ENCODE measurements at regions not wholly inside any gene's neighbourhood (a gene's known extent, or its start where the extent isn't known, plus 50 kb on each side); places are given as distances from the start of the nearest gene placed in this dataset.

GRCh38 chr5:124220418-124220817 lies 526.0 kb downstream of the ZNF608 start:
- Histone ChIP-seq H3K4me1 (ENCODE audit: control insufficient read depth, insufficient read depth, low read length) (no peaks in the 10 kb centered on the region), H3K4me3 (ENCODE audit: low read length) (no peak overlapping the region), H3K9ac (ENCODE audit: low read length) (no peak overlapping the region), H3K9me3 (ENCODE audit: control insufficient read depth, low read length) (no peaks in the 10 kb centered on the region), H3K36me3 (ENCODE audit: control insufficient read depth, insufficient read depth, low read length) (no peaks in the 10 kb centered on the region), H3K27me3 (ENCODE audit: control insufficient read depth, insufficient read depth, low read length) (no peaks in the 10 kb centered on the region)

- no peaks in the 10 kb centered on the region for H3K4me1 ChIP-seq (ENCODE audit: control insufficient read depth, insufficient read depth, low read length)
- no peak overlapping the region for H3K4me3 ChIP-seq (ENCODE audit: low read length)
- H3K36me3 ChIP-seq (ENCODE audit: control insufficient read depth, insufficient read depth, low read length): no peaks in the 10 kb centered on the region
- H3K9ac ChIP-seq (ENCODE audit: low read length): no peak overlapping the region
- no peaks in the 10 kb centered on the region for H3K27me3 ChIP-seq (ENCODE audit: control insufficient read depth, insufficient read depth, low read length)
- H3K9me3 ChIP-seq (ENCODE audit: control insufficient read depth, low read length): no peaks in the 10 kb centered on the region
Measured at GRCh38 chr5:124212934-124213333, 533.5 kb downstream of the ZNF608 start.

- no peaks in the 10 kb centered on the region for H3K27me3 ChIP-seq (ENCODE audit: control insufficient read depth, insufficient read depth, low read length)
- H3K9me3 ChIP-seq (ENCODE audit: control insufficient read depth, low read length): no peaks in the 10 kb centered on the region
- no peaks in the 10 kb centered on the region for H3K4me1 ChIP-seq (ENCODE audit: control insufficient read depth, insufficient read depth, low read length)
Measured at GRCh38 chr5:124210111-124210910, 536.1 kb downstream of the ZNF608 start.

GRCh38 chr5:124207118-124207517 lies 539.3 kb downstream of the ZNF608 start:
- Histone ChIP-seq H3K9ac (ENCODE audit: low read length) (no peak overlapping the region), H3K36me3 (ENCODE audit: control insufficient read depth, insufficient read depth, low read length) (no peaks in the 10 kb centered on the region), H3K4me1 (ENCODE audit: control insufficient read depth, insufficient read depth, low read length) (no peaks in the 10 kb centered on the region), H3K4me3 (ENCODE audit: low read length) (no peak overlapping the region), H3K9me3 (ENCODE audit: control insufficient read depth, low read length) (peaks cover 9% of the 10 kb centered on the region), H3K27me3 (ENCODE audit: control insufficient read depth, insufficient read depth, low read length) (no peaks in the 10 kb centered on the region)

More at GRCh38 chr5:124210111-124210910, 536.1 kb downstream of the ZNF608 start:
- no peak overlapping the region for H3K4me3 ChIP-seq (ENCODE audit: low read length)
- H3K36me3 ChIP-seq (ENCODE audit: control insufficient read depth, insufficient read depth, low read length): no peaks in the 10 kb centered on the region
- H3K9ac ChIP-seq (ENCODE audit: low read length): no peak overlapping the region

GRCh38 chr5:124206540-124206939 lies 539.9 kb downstream of the ZNF608 start:
- no peak overlapping the region for H3K4me3 ChIP-seq (ENCODE audit: low read length)
- no peak overlapping the region for H3K9ac ChIP-seq (ENCODE audit: low read length)
- no peaks in the 10 kb centered on the region for H3K4me1 ChIP-seq (ENCODE audit: control insufficient read depth, insufficient read depth, low read length)
- H3K9me3 ChIP-seq (ENCODE audit: control insufficient read depth, low read length): peaks cover 9% of the 10 kb centered on the region
- H3K27me3 ChIP-seq (ENCODE audit: control insufficient read depth, insufficient read depth, low read length): no peaks in the 10 kb centered on the region
- H3K36me3 ChIP-seq (ENCODE audit: control insufficient read depth, insufficient read depth, low read length): no peaks in the 10 kb centered on the region

GRCh38 chr5:124203303-124203702 lies 543.1 kb downstream of the ZNF608 start:
- Histone ChIP-seq H3K4me3 (ENCODE audit: low read length) (no peak overlapping the region), H3K36me3 (ENCODE audit: control insufficient read depth, insufficient read depth, low read length) (no peaks in the 10 kb centered on the region), H3K27me3 (ENCODE audit: control insufficient read depth, insufficient read depth, low read length) (no peaks in the 10 kb centered on the region), H3K9ac (ENCODE audit: low read length) (no peak overlapping the region), H3K4me1 (ENCODE audit: control insufficient read depth, insufficient read depth, low read length) (no peaks in the 10 kb centered on the region), H3K9me3 (ENCODE audit: control insufficient read depth, low read length) (peaks cover 9% of the 10 kb centered on the region)

GRCh38 chr5:124200381-124200780 lies 546.1 kb downstream of the ZNF608 start:
- no peaks in the 10 kb centered on the region for H3K4me1 ChIP-seq (ENCODE audit: control insufficient read depth, insufficient read depth, low read length)
- H3K9ac ChIP-seq (ENCODE audit: low read length): no peak overlapping the region
- H3K4me3 ChIP-seq (ENCODE audit: low read length): no peak overlapping the region
- peaks cover 9% of the 10 kb centered on the region for H3K9me3 ChIP-seq (ENCODE audit: control insufficient read depth, low read length)
- no peaks in the 10 kb centered on the region for H3K27me3 ChIP-seq (ENCODE audit: control insufficient read depth, insufficient read depth, low read length)
- no peaks in the 10 kb centered on the region for H3K36me3 ChIP-seq (ENCODE audit: control insufficient read depth, insufficient read depth, low read length)

- no peaks in the 10 kb centered on the region for H3K36me3 ChIP-seq (ENCODE audit: control insufficient read depth, insufficient read depth, low read length)
- no peak overlapping the region for H3K9ac ChIP-seq (ENCODE audit: low read length)
- no peaks in the 10 kb centered on the region for H3K4me1 ChIP-seq (ENCODE audit: control insufficient read depth, insufficient read depth, low read length)
- H3K4me3 ChIP-seq (ENCODE audit: low read length): no peak overlapping the region
- H3K27me3 ChIP-seq (ENCODE audit: control insufficient read depth, insufficient read depth, low read length): no peaks in the 10 kb centered on the region
- peaks cover 9% of the 10 kb centered on the region for H3K9me3 ChIP-seq (ENCODE audit: control insufficient read depth, low read length)
Measured at GRCh38 chr5:124199893-124200292, 546.5 kb downstream of the ZNF608 start.

- H3K9me3 ChIP-seq (ENCODE audit: control insufficient read depth, low read length): no peaks in the 10 kb centered on the region
- no peak overlapping the region for H3K9ac ChIP-seq (ENCODE audit: low read length)
- H3K36me3 ChIP-seq (ENCODE audit: control insufficient read depth, insufficient read depth, low read length): no peaks in the 10 kb centered on the region
- H3K4me1 ChIP-seq (ENCODE audit: control insufficient read depth, insufficient read depth, low read length): no peaks in the 10 kb centered on the region
- no peak overlapping the region for H3K4me3 ChIP-seq (ENCODE audit: low read length)
- H3K27me3 ChIP-seq (ENCODE audit: control insufficient read depth, insufficient read depth, low read length): no peaks in the 10 kb centered on the region
Measured at GRCh38 chr5:124195411-124195810, 551.0 kb downstream of the ZNF608 start.

- Histone ChIP-seq H3K9me3 (ENCODE audit: control insufficient read depth, low read length) (no peaks in the 10 kb centered on the region), H3K36me3 (ENCODE audit: control insufficient read depth, insufficient read depth, low read length) (no peaks in the 10 kb centered on the region), H3K4me3 (ENCODE audit: low read length) (no peak overlapping the region), H3K4me1 (ENCODE audit: control insufficient read depth, insufficient read depth, low read length) (no peaks in the 10 kb centered on the region), H3K9ac (ENCODE audit: low read length) (no peak overlapping the region), H3K27me3 (ENCODE audit: control insufficient read depth, insufficient read depth, low read length) (no peaks in the 10 kb centered on the region)
Measured at GRCh38 chr5:124194282-124194681, 552.2 kb downstream of the ZNF608 start.

- Histone ChIP-seq H3K9ac (ENCODE audit: low read length) (no peak overlapping the region), H3K4me1 (ENCODE audit: control insufficient read depth, insufficient read depth, low read length) (no peaks in the 10 kb centered on the region), H3K4me3 (ENCODE audit: low read length) (no peak overlapping the region), H3K27me3 (ENCODE audit: control insufficient read depth, insufficient read depth, low read length) (no peaks in the 10 kb centered on the region), H3K9me3 (ENCODE audit: control insufficient read depth, low read length) (no peaks in the 10 kb centered on the region), H3K36me3 (ENCODE audit: control insufficient read depth, insufficient read depth, low read length) (no peaks in the 10 kb centered on the region)
Measured at GRCh38 chr5:124193371-124193789, 553.1 kb downstream of the ZNF608 start.

GRCh38 chr5:124192716-124193115 lies 553.7 kb downstream of the ZNF608 start:
- Histone ChIP-seq H3K9ac (ENCODE audit: low read length) (no peak overlapping the region), H3K4me3 (ENCODE audit: low read length) (no peak overlapping the region), H3K36me3 (ENCODE audit: control insufficient read depth, insufficient read depth, low read length) (no peaks in the 10 kb centered on the region), H3K27me3 (ENCODE audit: control insufficient read depth, insufficient read depth, low read length) (no peaks in the 10 kb centered on the region), H3K4me1 (ENCODE audit: control insufficient read depth, insufficient read depth, low read length) (no peaks in the 10 kb centered on the region), H3K9me3 (ENCODE audit: control insufficient read depth, low read length) (no peaks in the 10 kb centered on the region)

Measured in mucosa of stomach (tissue), 1 donor.